GM23338 (cell line): ENCODE measurements at regions not wholly inside any gene's neighbourhood (a gene's known extent, or its start where the extent isn't known, plus 50 kb on each side); places are given as distances from the start of the nearest gene placed in this dataset.

ENCODE experiments used
- ATAC-seq: fragments of 200-7000 bp; cut with Tn5 transposase; 3 replicates; pipeline ENCODE4 v1.9.1; 2020
- DNase-seq: peaks from one replicate; pipeline ENCODE4 v3.0.0-alpha.2; 2015; ENCODE audit warnings: low spot score
- H2AFZ ChIP-seq: fragments of 200-600 bp; sonication (generic); 2 replicates; pipeline ENCODE4 v1.8.0; 2016; ENCODE audit warnings: antibody characterized with exemption, mild to moderate bottlenecking, moderate library complexity
- H3F3A ChIP-seq: fragments of 200-600 bp; sonication (generic); replicated peaks from 2 replicates; pipeline ENCODE4 v1.8.0; 2017; ENCODE audit warnings: antibody characterized with exemption, mixed run types, low read depth
- H3K27ac ChIP-seq: fragments of 200-600 bp; sonication (generic); 2 replicates; pipeline ENCODE4 v1.6.1; 2016; ENCODE audit warnings: low read depth
- H3K27me3 ChIP-seq: fragments of 200-600 bp; sonication (generic); 2 replicates; pipeline ENCODE4 v1.8.0; 2016; ENCODE audit warnings: mild to moderate bottlenecking, mixed run types, moderate library complexity; ENCODE audit not compliant: insufficient read depth
- H3K36me3 ChIP-seq: fragments of 200-600 bp; sonication (generic); 2 replicates; pipeline ENCODE4 v1.8.0; 2016; ENCODE audit warnings: mild to moderate bottlenecking; ENCODE audit not compliant: insufficient read depth
- H3K4me1 ChIP-seq: fragments of 200-600 bp; sonication (generic); 2 replicates; pipeline ENCODE4 v1.8.0; 2016; ENCODE audit warnings: mild to moderate bottlenecking, moderate library complexity; ENCODE audit not compliant: insufficient read depth
- H3K4me2 ChIP-seq: fragments of 200-600 bp; sonication (generic); 2 replicates; pipeline ENCODE4 v1.7.1; 2017; ENCODE audit warnings: mixed run types
- H3K4me3 ChIP-seq: fragments of 200-600 bp; sonication (generic); 2 replicates; pipeline ENCODE4 v1.6.1; 2016; ENCODE audit warnings: mixed run types
- H3K79me2 ChIP-seq: fragments of 200-600 bp; sonication (generic); replicated peaks from 2 replicates; pipeline ENCODE4 v1.8.0; 2017; ENCODE audit warnings: mild to moderate bottlenecking; ENCODE audit not compliant: insufficient read depth
- H3K9me2 ChIP-seq: fragments of 200-600 bp; sonication (generic); 2 replicates; pipeline ENCODE4 v1.8.0; 2017; ENCODE audit not compliant: insufficient read depth
- H4K20me1 ChIP-seq: fragments of 200-600 bp; sonication (generic); replicated peaks from 2 replicates; pipeline ENCODE4 v1.8.0; 2017; ENCODE audit warnings: mild to moderate bottlenecking; ENCODE audit not compliant: insufficient read depth
- H3K27ac Mint-ChIP-seq: 2 replicates; pipeline ENCODE4 v1.8.0; 2020; ENCODE audit warnings: inconsistent platforms, mild to moderate bottlenecking, moderate library complexity, mixed read lengths
- H3K27me3 Mint-ChIP-seq: 3 replicates; pipeline ENCODE4 v1.8.0; 2022; ENCODE audit warnings: low read depth, mild to moderate bottlenecking, moderate library complexity, mixed read lengths, inconsistent platforms; ENCODE audit not compliant: insufficient read depth, poor library complexity
- H3K36me3 Mint-ChIP-seq: 3 replicates; pipeline ENCODE4 v1.8.0; 2021; ENCODE audit warnings: low read depth, mild to moderate bottlenecking, inconsistent platforms, moderate library complexity, mixed read lengths
- H3K4me1 Mint-ChIP-seq: 3 replicates; pipeline ENCODE4 v1.8.0; 2020; ENCODE audit warnings: mild to moderate bottlenecking, inconsistent platforms, mixed read lengths
- H3K4me3 Mint-ChIP-seq: 3 replicates; pipeline ENCODE4 v1.8.0; 2021; ENCODE audit warnings: moderate library complexity, mild to moderate bottlenecking, inconsistent platforms, mixed read lengths
- H3K9me3 Mint-ChIP-seq: 3 replicates; pipeline ENCODE4 v1.8.0; 2020; ENCODE audit warnings: moderate library complexity, mild to moderate bottlenecking, inconsistent platforms, mixed read lengths
- EZH2 ChIP-seq: fragments of 200-600 bp; sonication (generic); IDR thresholded peaks from one replicate; pipeline ENCODE4 v1.8.0; 2017; ENCODE audit warnings: antibody characterized with exemption, mild to moderate bottlenecking, low read depth; ENCODE audit not compliant: unreplicated experiment
- EZH2phosphoT487 ChIP-seq: fragments of 200-600 bp; sonication (generic); IDR thresholded peaks from one replicate; pipeline ENCODE4 v1.8.1; 2018; ENCODE audit warnings: antibody characterized with exemption; ENCODE audit not compliant: unreplicated experiment
- JUNB ChIP-seq: IDR thresholded peaks from one replicate; pipeline ENCODE4 v1.6.1; 2016; ENCODE audit warnings: antibody characterized with exemption; ENCODE audit not compliant: unreplicated experiment
- NANOG ChIP-seq: IDR thresholded peaks from 2 replicates; pipeline ENCODE4 v1.6.1; 2016; ENCODE audit warnings: antibody characterized with exemption, borderline replicate concordance
- POLR2AphosphoS5 ChIP-seq: IDR thresholded peaks from 2 replicates; pipeline ENCODE4 v1.6.1; 2016; ENCODE audit warnings: antibody characterized with exemption, low read depth
- STAT1 ChIP-seq: IDR thresholded peaks from one replicate; pipeline ENCODE4 v1.6.1; 2016; ENCODE audit warnings: antibody characterized with exemption; ENCODE audit not compliant: unreplicated experiment
- ZNF114 ChIP-seq: fragments of 250-450 bp; sonication (Bioruptor Pico); IDR thresholded peaks from 2 replicates; pipeline ENCODE4 v1.5.0; 2020; ENCODE audit warnings: mild to moderate bottlenecking, moderate library complexity
- ZNF331 ChIP-seq: fragments of 250-450 bp; sonication (Bioruptor Pico); IDR thresholded peaks from 2 replicates; pipeline ENCODE4 v1.5.0; 2020; ENCODE audit warnings: low read depth, mild to moderate bottlenecking, moderate library complexity
- TF ChIP-seq, protein P1 (sequence below): fragments of 250-450 bp; sonication (Bioruptor Pico); IDR thresholded peaks from 2 replicates; pipeline ENCODE4 v1.5.0; 2020; ENCODE audit warnings: mild to moderate bottlenecking, moderate library complexity

DNA sequence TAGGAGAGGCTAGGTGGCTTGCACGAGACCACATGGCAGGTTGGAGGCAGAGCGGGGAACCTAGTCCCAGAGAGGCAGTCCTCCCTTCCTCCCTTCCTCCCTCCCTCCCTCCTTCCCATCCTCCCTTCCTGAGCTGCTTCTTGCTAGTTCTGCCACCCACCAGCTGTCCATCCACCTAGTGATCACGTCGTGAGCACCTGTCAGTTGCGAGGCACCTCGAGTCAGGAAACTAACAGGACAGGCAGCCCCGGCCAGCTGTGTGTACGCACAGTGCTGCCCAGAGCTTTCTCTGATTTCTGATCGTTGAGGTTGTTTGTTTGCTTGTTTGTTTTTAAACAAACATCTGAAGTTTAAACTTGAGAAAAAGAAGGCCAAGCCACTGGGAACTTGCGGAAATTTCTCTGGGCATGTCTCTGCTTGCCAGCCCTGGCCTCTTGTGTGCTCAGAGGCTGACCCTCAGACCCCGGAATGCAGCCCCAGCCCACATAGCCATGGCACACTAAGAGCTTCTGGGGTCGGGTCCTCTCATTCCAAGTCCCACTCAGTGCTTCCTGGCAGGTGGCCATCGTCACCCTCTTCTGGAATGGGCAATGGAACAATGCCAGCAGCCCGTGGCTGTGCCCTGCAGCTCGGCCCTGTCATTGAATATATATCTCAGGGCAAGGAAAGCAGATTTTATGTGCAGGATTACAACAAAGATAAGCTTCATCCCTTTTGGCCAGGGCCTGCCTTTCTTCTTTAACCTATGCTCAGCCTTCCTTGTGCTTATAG is 174.0 kb downstream of the KATNIP start:
- Histone ChIP-seq H4K20me1 (no peaks in the 10 kb centered on the region), H3K36me3 (no peaks in the 10 kb centered on the region; the same call in 1 of the 2 replicates), H3K4me2 (no peak overlapping the region), H3K4me1 (no peaks in the 10 kb centered on the region; the same call in 1 of the 2 replicates), H3F3A (no peaks in the 10 kb centered on the region), H3K9me2 (no peaks in the 10 kb centered on the region), H3K27ac (no peak overlapping the region), H3K27me3 (no peaks in the 10 kb centered on the region), H2AFZ (no peak overlapping the region), H3K79me2 (no peaks in the 10 kb centered on the region), H3K4me3 (no peak overlapping the region)
- peak overlapping the region; percentile 58 for H3K27ac Mint-ChIP-seq
- H3K4me3 Mint-ChIP-seq = no peak overlapping the region
- H3K36me3 Mint-ChIP-seq = peaks cover 30% of the 10 kb centered on the region
- H3K27me3 Mint-ChIP-seq = peaks cover 8% of the 10 kb centered on the region
- no peak for DNase-seq
- H3K9me3 Mint-ChIP-seq = peaks cover 2% of the 10 kb centered on the region; the same call in 1 of the 3 replicates
- peaks cover 12% of the 10 kb centered on the region for H3K4me1 Mint-ChIP-seq
- TF ChIP-seq JUNB = no peak
- TF ChIP-seq, protein P1, sequence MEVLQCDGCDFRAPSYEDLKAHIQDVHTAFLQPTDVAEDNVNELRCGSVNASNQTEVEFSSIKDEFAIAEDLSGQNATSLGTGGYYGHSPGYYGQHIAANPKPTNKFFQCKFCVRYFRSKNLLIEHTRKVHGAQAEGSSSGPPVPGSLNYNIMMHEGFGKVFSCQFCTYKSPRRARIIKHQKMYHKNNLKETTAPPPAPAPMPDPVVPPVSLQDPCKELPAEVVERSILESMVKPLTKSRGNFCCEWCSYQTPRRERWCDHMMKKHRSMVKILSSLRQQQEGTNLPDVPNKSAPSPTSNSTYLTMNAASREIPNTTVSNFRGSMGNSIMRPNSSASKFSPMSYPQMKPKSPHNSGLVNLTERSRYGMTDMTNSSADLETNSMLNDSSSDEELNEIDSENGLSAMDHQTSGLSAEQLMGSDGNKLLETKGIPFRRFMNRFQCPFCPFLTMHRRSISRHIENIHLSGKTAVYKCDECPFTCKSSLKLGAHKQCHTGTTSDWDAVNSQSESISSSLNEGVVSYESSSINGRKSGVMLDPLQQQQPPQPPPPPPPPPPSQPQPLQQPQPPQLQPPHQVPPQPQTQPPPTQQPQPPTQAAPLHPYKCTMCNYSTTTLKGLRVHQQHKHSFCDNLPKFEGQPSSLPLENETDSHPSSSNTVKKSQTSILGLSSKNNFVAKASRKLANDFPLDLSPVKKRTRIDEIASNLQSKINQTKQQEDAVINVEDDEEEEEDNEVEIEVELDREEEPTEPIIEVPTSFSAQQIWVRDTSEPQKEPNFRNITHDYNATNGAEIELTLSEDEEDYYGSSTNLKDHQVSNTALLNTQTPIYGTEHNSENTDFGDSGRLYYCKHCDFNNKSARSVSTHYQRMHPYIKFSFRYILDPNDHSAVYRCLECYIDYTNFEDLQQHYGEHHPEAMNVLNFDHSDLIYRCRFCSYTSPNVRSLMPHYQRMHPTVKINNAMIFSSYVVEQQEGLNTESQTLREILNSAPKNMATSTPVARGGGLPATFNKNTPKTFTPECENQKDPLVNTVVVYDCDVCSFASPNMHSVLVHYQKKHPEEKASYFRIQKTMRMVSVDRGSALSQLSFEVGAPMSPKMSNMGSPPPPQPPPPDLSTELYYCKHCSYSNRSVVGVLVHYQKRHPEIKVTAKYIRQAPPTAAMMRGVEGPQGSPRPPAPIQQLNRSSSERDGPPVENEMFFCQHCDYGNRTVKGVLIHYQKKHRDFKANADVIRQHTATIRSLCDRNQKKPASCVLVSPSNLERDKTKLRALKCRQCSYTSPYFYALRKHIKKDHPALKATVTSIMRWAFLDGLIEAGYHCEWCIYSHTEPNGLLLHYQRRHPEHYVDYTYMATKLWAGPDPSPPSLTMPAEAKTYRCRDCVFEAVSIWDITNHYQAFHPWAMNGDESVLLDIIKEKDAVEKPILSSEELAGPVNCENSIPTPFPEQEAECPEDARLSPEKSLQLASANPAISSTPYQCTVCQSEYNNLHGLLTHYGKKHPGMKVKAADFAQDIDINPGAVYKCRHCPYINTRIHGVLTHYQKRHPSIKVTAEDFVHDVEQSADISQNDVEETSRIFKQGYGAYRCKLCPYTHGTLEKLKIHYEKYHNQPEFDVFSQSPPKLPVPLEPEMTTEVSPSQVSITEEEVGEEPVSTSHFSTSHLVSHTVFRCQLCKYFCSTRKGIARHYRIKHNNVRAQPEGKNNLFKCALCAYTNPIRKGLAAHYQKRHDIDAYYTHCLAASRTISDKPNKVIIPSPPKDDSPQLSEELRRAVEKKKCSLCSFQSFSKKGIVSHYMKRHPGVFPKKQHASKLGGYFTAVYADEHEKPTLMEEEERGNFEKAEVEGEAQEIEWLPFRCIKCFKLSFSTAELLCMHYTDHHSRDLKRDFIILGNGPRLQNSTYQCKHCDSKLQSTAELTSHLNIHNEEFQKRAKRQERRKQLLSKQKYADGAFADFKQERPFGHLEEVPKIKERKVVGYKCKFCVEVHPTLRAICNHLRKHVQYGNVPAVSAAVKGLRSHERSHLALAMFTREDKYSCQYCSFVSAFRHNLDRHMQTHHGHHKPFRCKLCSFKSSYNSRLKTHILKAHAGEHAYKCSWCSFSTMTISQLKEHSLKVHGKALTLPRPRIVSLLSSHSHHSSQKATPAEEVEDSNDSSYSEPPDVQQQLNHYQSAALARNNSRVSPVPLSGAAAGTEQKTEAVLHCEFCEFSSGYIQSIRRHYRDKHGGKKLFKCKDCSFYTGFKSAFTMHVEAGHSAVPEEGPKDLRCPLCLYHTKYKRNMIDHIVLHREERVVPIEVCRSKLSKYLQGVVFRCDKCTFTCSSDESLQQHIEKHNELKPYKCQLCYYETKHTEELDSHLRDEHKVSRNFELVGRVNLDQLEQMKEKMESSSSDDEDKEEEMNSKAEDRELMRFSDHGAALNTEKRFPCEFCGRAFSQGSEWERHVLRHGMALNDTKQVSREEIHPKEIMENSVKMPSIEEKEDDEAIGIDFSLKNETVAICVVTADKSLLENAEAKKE = no peak
- TF ChIP-seq NANOG = no peak
- TF ChIP-seq ZNF114 = no peak
- no peak for TF ChIP-seq EZH2
- TF ChIP-seq ZNF331 (CRISPR knock-in tag) = no peak
- TF ChIP-seq EZH2phosphoT487 = no peak
- TF ChIP-seq POLR2AphosphoS5 = no peak
- no peak for TF ChIP-seq STAT1
- no peak for ATAC-seq
